ENCODE measurements at regions not wholly inside any gene's neighbourhood (a gene's known extent, or its start where the extent isn't known, plus 50 kb on each side); places are given as distances from the start of the nearest gene placed in this dataset.
"Not testable (repeated sequence)": the region's sequence is repeated elsewhere in the genome, so short reads cannot be mapped to it uniquely, and the experiment has no call there.

DNA sequence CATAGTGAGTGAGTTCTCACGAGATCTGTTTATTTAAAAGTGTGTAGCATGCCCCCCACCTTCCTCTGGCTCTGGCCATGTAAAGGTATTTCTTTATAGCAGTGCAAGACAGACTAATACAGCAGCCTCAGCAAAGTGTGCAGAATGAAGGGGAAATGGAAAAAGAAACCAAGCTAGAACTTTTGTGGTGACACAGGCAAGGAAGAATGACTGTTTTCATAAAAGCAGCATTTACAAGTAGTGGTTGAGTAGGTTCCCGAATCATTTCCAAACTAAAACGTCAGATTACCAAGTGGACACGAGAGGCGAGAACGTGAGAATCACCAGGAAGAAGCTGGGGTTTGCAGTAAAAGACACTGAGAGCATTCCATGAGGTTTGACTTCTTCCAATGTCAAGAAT lies 100.2 kb upstream of the AKAP13 start:
- TF ChIP-seq MYC (IDR thresholded peaks at IDR 0.05; ENCODE audit: low read depth, low read length) (no peak), POLR2A (IDR thresholded peaks at IDR 0.05; ENCODE audit: extremely low read depth, insufficient read length) (no peak)
- TF ChIP-seq, protein P1, sequence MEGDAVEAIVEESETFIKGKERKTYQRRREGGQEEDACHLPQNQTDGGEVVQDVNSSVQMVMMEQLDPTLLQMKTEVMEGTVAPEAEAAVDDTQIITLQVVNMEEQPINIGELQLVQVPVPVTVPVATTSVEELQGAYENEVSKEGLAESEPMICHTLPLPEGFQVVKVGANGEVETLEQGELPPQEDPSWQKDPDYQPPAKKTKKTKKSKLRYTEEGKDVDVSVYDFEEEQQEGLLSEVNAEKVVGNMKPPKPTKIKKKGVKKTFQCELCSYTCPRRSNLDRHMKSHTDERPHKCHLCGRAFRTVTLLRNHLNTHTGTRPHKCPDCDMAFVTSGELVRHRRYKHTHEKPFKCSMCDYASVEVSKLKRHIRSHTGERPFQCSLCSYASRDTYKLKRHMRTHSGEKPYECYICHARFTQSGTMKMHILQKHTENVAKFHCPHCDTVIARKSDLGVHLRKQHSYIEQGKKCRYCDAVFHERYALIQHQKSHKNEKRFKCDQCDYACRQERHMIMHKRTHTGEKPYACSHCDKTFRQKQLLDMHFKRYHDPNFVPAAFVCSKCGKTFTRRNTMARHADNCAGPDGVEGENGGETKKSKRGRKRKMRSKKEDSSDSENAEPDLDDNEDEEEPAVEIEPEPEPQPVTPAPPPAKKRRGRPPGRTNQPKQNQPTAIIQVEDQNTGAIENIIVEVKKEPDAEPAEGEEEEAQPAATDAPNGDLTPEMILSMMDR (IDR thresholded peaks at IDR 0.05; ENCODE audit: low read depth, low read length): no peak
- TF ChIP-seq, protein P2, sequence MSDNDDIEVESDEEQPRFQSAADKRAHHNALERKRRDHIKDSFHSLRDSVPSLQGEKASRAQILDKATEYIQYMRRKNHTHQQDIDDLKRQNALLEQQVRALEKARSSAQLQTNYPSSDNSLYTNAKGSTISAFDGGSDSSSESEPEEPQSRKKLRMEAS (IDR thresholded peaks at IDR 0.05; ENCODE audit: low read depth, low read length): no peak
- DNase-seq (ENCODE audit: low read depth): no peak
- no peak overlapping the region for H3K4me3 ChIP-seq (ENCODE audit: low read depth, low read length)

DNA sequence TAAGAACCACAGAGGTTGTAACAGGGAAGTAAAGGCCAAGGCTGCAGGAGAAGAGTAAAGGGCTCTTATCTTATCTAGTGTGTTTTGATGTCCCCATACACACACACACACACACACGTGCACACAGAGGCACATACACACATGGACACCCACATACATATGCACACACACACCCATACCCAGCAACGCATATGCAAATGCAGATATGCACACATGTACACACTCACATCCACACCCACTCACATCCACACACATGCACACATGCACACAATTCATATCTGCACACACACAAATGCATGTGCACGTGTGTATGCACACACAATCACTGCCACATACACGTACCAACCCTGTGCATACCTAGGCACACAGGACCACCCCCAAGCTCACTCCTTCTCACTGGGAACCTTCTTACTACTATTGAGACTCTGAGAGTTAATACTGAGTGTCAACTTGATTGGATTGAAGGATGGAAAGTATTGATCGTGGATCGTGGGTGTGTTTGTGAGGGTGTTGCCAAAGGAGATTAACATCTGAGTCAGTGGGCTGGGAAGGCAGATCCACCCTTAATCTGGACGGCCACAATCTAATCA lies 99.0 kb upstream of the AKAP13 start:
- no peak for DNase-seq (ENCODE audit: low read depth)
- TF ChIP-seq POLR2A (IDR thresholded peaks at IDR 0.05; ENCODE audit: extremely low read depth, insufficient read length) (no peak), MYC (IDR thresholded peaks at IDR 0.05; ENCODE audit: low read depth, low read length) (no peak)
- TF ChIP-seq, protein P2 (IDR thresholded peaks at IDR 0.05; ENCODE audit: low read depth, low read length): no peak
- TF ChIP-seq, protein P1 (IDR thresholded peaks at IDR 0.05; ENCODE audit: low read depth, low read length): no peak
- H3K4me3 ChIP-seq (ENCODE audit: low read depth, low read length): no peak overlapping the region

DNA sequence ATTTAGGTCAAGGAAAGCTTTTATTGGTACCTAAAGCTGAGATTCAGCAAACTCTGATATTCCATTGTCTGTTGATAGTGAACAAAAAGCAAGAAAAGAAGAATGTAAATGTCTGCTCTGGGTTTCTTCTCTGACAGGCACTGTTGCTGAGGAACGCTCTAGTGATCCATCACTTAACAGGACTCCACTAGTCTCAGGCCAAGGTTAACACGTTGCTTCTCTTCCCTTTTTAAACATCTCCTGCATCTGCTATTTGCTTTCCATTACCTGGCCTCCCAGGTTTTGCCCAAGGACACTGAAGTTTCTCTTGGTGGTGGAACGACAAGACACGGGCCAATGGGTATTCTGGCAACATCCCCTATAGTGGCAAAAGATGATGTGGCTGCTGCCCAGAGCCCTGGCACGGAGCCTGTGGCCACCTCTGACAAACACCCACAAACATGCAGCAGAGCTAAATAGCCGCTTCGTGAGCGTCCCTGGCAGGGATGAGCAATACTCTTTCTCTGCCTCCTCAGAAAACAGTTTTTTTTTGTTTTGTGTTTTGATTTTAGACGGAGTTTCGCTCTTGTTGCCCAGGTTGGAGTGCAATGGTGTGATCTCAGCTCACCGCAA lies 97.8 kb upstream of the AKAP13 start:
- TF ChIP-seq MYC (IDR thresholded peaks at IDR 0.05; ENCODE audit: low read depth, low read length) (no peak), POLR2A (IDR thresholded peaks at IDR 0.05; ENCODE audit: extremely low read depth, insufficient read length) (no peak)
- TF ChIP-seq, protein P2 (IDR thresholded peaks at IDR 0.05; ENCODE audit: low read depth, low read length): no peak
- TF ChIP-seq, protein P1 (IDR thresholded peaks at IDR 0.05; ENCODE audit: low read depth, low read length): no peak
- no peak overlapping the region for H3K4me3 ChIP-seq (ENCODE audit: low read depth, low read length)
- DNase-seq (ENCODE audit: low read depth): no peak

DNA sequence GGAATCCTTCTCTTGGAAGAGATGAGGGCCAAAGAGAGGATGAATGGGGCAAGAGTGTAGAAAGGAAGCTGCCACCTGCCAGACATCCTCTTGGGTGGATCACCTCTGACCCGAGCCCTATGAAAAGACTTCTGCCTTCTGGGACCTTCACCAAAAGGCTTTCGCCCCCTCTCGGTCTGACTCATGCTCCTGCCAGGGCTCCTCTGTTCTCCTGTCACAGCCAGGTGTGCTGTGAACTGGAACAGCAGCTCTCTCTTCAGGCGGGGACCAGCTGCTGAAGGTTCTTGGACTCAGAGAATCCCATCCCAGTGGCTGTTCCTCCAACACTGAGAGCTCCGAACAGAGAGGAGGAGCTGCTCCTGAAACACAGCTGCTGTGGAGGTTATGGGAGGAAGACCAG lies 96.6 kb upstream of the AKAP13 start:
- DNase-seq (ENCODE audit: low read depth): not testable (repeated sequence)

DNA sequence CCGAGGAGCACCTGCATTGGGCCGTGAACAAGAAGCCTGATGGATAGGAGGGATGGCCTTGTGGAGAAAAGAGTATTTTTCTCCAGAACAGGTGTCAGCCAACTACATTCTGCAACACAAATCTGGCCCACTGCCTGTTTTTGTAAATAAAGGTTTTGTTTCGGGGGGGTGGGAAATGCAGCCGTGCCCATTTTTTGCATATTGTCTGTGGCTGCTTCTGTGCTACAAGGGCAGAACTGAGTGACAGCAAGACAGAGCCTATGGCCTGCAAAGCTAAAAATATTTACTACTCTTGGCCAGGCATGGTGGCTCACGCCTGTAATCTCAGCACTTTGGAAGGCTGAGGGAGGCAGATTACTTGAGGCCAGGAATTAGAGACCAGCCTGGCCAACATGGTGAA lies 95.9 kb upstream of the AKAP13 start:
- TF ChIP-seq, protein P1 (IDR thresholded peaks at IDR 0.05; ENCODE audit: low read depth, low read length): no peak
- TF ChIP-seq MYC (IDR thresholded peaks at IDR 0.05; ENCODE audit: low read depth, low read length): no peak
- TF ChIP-seq POLR2A (IDR thresholded peaks at IDR 0.05; ENCODE audit: extremely low read depth, insufficient read length): no peak
- TF ChIP-seq, protein P2 (IDR thresholded peaks at IDR 0.05; ENCODE audit: low read depth, low read length): no peak
- no peak for DNase-seq (ENCODE audit: low read depth)
- H3K4me3 ChIP-seq (ENCODE audit: low read depth, low read length): no peak overlapping the region

More for the DNA sequence above, 96.6 kb upstream of the AKAP13 start:
- not testable (repeated sequence) for H3K4me3 ChIP-seq (ENCODE audit: low read depth, low read length)

DNA sequence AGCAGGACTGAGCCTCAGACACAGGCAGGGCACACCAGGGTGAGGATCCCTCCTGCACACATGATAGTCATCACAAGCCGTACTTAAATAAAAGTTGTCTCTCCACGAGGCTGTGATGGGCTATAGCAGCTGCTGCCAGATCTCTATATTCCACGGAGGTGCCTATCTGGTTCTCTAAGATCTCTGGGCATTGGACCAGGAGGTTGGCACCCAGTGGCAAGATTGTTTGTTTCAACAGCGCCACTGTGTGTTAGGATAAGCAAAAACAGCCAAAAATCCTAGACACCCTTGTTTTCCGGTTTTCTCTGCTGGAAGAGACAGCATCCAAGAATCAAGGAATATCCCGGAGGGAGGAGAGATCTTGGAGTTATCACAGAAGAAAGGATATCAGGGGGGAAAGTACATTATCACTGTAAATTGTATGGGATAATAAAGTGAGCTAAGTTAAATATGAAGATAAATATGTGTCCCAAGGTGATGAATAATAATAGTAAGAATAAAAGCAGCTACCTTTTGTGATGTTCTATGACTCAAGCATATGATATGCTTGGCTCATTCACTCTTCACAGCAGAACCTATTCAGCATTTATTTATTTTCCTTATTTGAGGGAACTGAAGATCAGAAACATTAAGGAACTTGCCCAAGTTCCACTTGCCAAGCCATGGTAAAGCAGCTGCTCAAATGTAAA lies 90.6 kb upstream of the AKAP13 start:
- DNase-seq (ENCODE audit: low read depth): peak; percentile 52
- no peak overlapping the region for H3K4me3 ChIP-seq (ENCODE audit: low read depth, low read length)
- no peak for TF ChIP-seq POLR2A (IDR thresholded peaks at IDR 0.05; ENCODE audit: extremely low read depth, insufficient read length)
- TF ChIP-seq, protein P1 (IDR thresholded peaks at IDR 0.05; ENCODE audit: low read depth, low read length): peak; percentile 59
- TF ChIP-seq MYC (IDR thresholded peaks at IDR 0.05; ENCODE audit: low read depth, low read length): no peak
- TF ChIP-seq, protein P2 (IDR thresholded peaks at IDR 0.05; ENCODE audit: low read depth, low read length): no peak

DNA sequence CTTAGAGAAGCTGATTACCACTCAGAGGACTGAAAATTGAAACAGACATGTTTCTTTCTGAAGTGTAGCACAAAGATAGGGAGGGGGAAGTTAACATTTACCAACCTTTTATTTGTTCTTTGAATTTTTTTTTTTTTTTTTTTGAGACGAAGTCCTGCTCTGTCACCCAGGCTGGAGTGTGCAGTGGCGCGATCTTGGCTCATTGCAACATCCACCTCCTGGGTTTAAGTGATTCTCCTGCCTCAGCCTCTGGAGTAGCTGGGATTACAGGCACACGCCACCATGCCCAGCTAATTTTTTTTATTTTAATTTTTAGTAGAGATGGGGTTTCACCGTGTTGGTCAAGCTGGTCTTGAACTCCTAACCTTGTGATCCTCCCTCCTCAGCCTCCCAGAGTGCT lies 87.8 kb upstream of the AKAP13 start:
- DNase-seq (ENCODE audit: low read depth); H3K4me3 ChIP-seq (ENCODE audit: low read depth, low read length): not testable (repeated sequence)
